Stomach (tissue), 8 donors: ENCODE measurements at regions not wholly inside any gene's neighbourhood (a gene's known extent, or its start where the extent isn't known, plus 50 kb on each side); places are given as distances from the start of the nearest gene placed in this dataset.

Source experiments
- DNase-seq, 2 donors: peaks; one replicate each; pipeline versions ENCODE4 v3.0.0 to v3.0.0-alpha.2; 2013 to 2019
- H3K27ac ChIP-seq, 5 donors: fragments of 200-600 bp in 4 of 5; sonication (generic) in 4 of 5; one replicate each; pipeline ENCODE4 v1.5.1; 2013 to 2019; ENCODE audit warnings: mild to moderate bottlenecking in 1 of 5, moderate library complexity in 1 of 5
- H3K27me3 ChIP-seq, 3 donors: fragments of 200-600 bp; sonication (generic); one replicate each; pipeline ENCODE4 v1.5.1; 2017 to 2019; ENCODE audit warnings: mixed run types in 1 of 3
- H3K36me3 ChIP-seq, 4 donors: fragments of 200-600 bp; sonication (generic); 1 replicate in 3 of 4; 2 replicates in 1 of 4; pipeline ENCODE4 v1.5.1; 2016 to 2019
- H3K4me1 ChIP-seq, 4 donors: fragments of 200-600 bp; sonication (generic); one replicate each; pipeline ENCODE4 v1.5.1; 2016 to 2019
- H3K4me3 ChIP-seq, 4 donors: fragments of 200-600 bp; sonication (generic) in 3 of 4; one replicate each; pipeline ENCODE4 v1.5.1; 2016 to 2019; ENCODE audit warnings: mild to moderate bottlenecking in 1 of 4
- H3K9me3 ChIP-seq, 4 donors: fragments of 200-600 bp; sonication (generic); one replicate each; pipeline ENCODE4 v1.5.1; 2016 to 2019
- CTCF ChIP-seq, 7 experiments: fragments of 450-650 bp in 4 of 7; fragments of 200-600 bp in 3 of 7; sonication (generic) in 3 of 7; IDR thresholded peaks; one replicate each; pipeline ENCODE4 v1.5.1; 2016 to 2019; ENCODE audit warnings: antibody characterized with exemption in 7 of 7, control low read depth in 2 of 7, mild to moderate bottlenecking in 1 of 7
- EP300 ChIP-seq: sonication (generic); formaldehyde crosslinking; IDR thresholded peaks from one replicate; pipeline ENCODE4 v1.6.1; 2017; ENCODE audit warnings: antibody characterized with exemption
- POLR2A ChIP-seq, 4 donors: fragments of 450-650 bp; IDR thresholded peaks; one replicate each; pipeline ENCODE4 v1.6.1; 2016; ENCODE audit warnings: antibody characterized with exemption in 4 of 4, control low read depth in 2 of 4, mild to moderate bottlenecking in 1 of 4, moderate library complexity in 1 of 4
- POLR2AphosphoS5 ChIP-seq, 3 donors: sonication (generic); formaldehyde crosslinking; IDR thresholded peaks; one replicate each; pipeline ENCODE4 v1.6.1; 2016; ENCODE audit warnings: antibody characterized with exemption in 3 of 3
- WGBS, 5 donors: extraction: QIAGEN DNeasy Blood & Tissue Kit in 3 of 5; methylation state at CpG; one replicate each; pipeline versions ENCODE4 v1.1.5 to v1.1.7; 2013 to 2018; 5-methylcytosine and 5-hydroxymethylcytosine counted together
- intact Hi-C: fragments of 100-400 bp; cut with DNase I; formaldehyde crosslinking; loops from one replicate; pipeline ENCODE4 v1.15.1; 2023; ENCODE audit warnings: low total_unique reads
- donor health status: healthy with polysubstance abuse.
- donor health status: Bipolar disorder and iron deficiency.
- donor health status: healthy.

DNA sequence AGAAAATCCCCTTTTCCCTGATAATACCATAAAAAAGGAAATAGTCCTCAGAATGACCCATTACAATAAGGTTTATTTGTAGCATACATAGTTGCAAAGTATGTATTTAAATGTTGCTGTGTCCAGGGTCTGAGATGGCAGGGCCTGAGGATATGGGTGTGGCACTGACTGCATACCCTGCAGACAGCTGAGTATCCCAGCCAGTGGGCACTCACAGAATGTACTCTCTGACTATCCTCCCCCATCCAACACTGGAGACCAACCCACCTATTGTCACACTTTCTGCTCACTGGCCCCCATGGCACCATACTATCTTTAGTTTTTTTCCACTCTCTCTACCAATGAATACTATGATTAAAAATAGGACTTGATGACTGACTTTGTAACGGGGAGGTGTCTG lies 215.8 kb upstream of the FOXA2 start:
- Histone ChIP-seq H3K9me3 (no peaks in the 10 kb centered on the region), H3K27ac (no peak overlapping the region), H3K4me1 (peaks cover 7 to 18% (median 10%) of the 10 kb centered on the region in 4 donors), H3K27me3 (no peaks in the 10 kb centered on the region), H3K36me3 (no peaks in the 10 kb centered on the region), H3K4me3 (no peak overlapping the region)
- TF ChIP-seq POLR2A (IDR thresholded peaks at IDR 0.05) (no peak), EP300 (no peak), POLR2AphosphoS5 (IDR thresholded peaks at IDR 0.05) (no peak), CTCF (IDR thresholded peaks at IDR 0.05) (no peak)
- no peak for DNase-seq
- 71 to 92% (median 83%) methylated on average over 1 of the region's 1 CpG for WGBS, 5 donors
- intact Hi-C loops = no loop called here

GRCh38 chr20:22801528-22801927 lies 217.2 kb upstream of the FOXA2 start:
- 59 to 69% (median 66%) methylated on average over 4 of the region's 4 CpGs for WGBS, 5 donors
- TF ChIP-seq POLR2AphosphoS5 (IDR thresholded peaks at IDR 0.05) = no peak
- TF ChIP-seq CTCF (IDR thresholded peaks at IDR 0.05) = no peak
- TF ChIP-seq EP300 = no peak
- no peak for TF ChIP-seq POLR2A (IDR thresholded peaks at IDR 0.05)
- intact Hi-C loops = no loop called here
- Histone ChIP-seq H3K27me3 (no peaks in the 10 kb centered on the region), H3K4me1 (peaks cover 0 to 6% (median 4%) of the 10 kb centered on the region in 4 donors), H3K9me3 (no peaks in the 10 kb centered on the region), H3K36me3 (no peaks in the 10 kb centered on the region), H3K4me3 (no peak overlapping the region), H3K27ac (no peak overlapping the region)
- DNase-seq = no peak

DNA sequence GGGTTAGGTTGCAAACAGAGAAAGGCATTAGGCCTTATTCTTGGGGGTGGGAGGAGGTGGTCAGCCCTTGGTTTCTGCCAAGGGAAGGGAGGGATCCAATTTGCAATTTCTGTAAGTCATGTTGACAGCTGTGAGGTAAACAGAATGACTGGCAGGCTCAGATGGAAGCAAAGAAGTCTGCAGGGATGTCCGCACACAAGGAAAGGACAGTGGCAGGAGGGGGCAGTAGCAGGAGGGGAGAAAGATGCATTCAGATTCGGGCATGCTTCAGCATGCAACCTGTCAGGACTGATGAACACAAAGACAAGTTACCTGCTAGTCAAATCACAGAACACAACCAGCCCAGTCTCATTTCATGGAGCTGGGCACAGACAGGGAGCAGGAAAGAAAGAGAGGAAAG lies 217.9 kb upstream of the FOXA2 start:
- H3K4me3 ChIP-seq = no peak overlapping the region
- intact Hi-C loops = no loop called here
- H3K36me3 ChIP-seq = no peaks in the 10 kb centered on the region
- no peak overlapping the region for H3K27ac ChIP-seq
- no peak for DNase-seq
- no peak for TF ChIP-seq EP300
- no peak for TF ChIP-seq POLR2A (IDR thresholded peaks at IDR 0.05)
- TF ChIP-seq POLR2AphosphoS5 (IDR thresholded peaks at IDR 0.05) = no peak
- no peak for TF ChIP-seq CTCF (IDR thresholded peaks at IDR 0.05)
- no peaks in the 10 kb centered on the region for H3K27me3 ChIP-seq
- WGBS, 5 donors = 73 to 83% (median 81%) methylated on average over 2 of the region's 2 CpGs
- peaks cover 5 to 13% (median 9%) of the 10 kb centered on the region in 4 donors for H3K4me1 ChIP-seq
- H3K9me3 ChIP-seq = no peaks in the 10 kb centered on the region

DNA sequence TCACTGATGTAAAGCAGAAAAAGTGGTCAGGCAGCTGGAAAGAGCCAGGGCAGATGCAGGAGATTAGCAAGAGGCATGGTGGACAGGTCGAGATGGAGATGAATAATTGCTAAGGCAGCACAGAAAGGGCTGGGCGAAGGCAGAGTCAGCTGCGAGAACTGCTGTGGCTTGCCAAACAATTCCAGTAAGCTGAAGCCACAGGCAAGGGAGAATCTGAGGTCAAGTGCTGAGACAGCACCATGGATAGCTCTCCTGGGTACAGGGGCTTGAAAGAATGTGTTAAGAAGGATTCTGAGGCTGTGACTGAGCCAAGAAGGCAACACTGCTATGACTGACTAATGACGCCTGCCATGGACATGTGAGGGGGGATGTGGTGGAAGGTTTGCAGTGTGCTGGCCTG lies 220.8 kb upstream of the FOXA2 start:
- TF ChIP-seq POLR2A (IDR thresholded peaks at IDR 0.05) = no peak
- no peak for TF ChIP-seq CTCF (IDR thresholded peaks at IDR 0.05)
- intact Hi-C loops = no loop called here
- DNase-seq = peak in 1 of 2 donors; percentile 77
- Histone ChIP-seq H3K36me3 (no peaks in the 10 kb centered on the region), H3K27me3 (no peaks in the 10 kb centered on the region), H3K27ac (no peak overlapping the region), H3K4me1 (peaks cover 5 to 26% (median 11%) of the 10 kb centered on the region in 4 donors), H3K9me3 (no peaks in the 10 kb centered on the region), H3K4me3 (no peak overlapping the region)
- WGBS, 5 donors = 44 to 81% (median 61%) methylated on average over 4 of the region's 4 CpGs
